Fibroblast of mammary gland (primary cell): ENCODE measurements at regions not wholly inside any gene's neighbourhood (a gene's known extent, or its start where the extent isn't known, plus 50 kb on each side); places are given as distances from the start of the nearest gene placed in this dataset.

Experiments
- DNase-seq: peaks from one replicate; pipeline ENCODE4 v3.0.0-alpha.2; 2010; ENCODE audit warnings: low read depth
- H3K4me3 ChIP-seq: 2 replicates; pipeline ENCODE4 v1.5.1; 2011; ENCODE audit warnings: low read depth, mild to moderate bottlenecking, low read length, moderate library complexity; ENCODE audit not compliant: control insufficient read depth
- TF ChIP-seq, protein P1 (sequence below): conservative IDR thresholded peaks from 2 replicates; pipeline ENCODE4 v1.5.1; 2011; ENCODE audit warnings: low read depth, low read length, inconsistent platforms; ENCODE audit not compliant: control insufficient read depth, insufficient read depth

GRCh38 chr13:50267917-50268316, 252.7 kb downstream of the KCNRG start:
- TF ChIP-seq, protein P1, sequence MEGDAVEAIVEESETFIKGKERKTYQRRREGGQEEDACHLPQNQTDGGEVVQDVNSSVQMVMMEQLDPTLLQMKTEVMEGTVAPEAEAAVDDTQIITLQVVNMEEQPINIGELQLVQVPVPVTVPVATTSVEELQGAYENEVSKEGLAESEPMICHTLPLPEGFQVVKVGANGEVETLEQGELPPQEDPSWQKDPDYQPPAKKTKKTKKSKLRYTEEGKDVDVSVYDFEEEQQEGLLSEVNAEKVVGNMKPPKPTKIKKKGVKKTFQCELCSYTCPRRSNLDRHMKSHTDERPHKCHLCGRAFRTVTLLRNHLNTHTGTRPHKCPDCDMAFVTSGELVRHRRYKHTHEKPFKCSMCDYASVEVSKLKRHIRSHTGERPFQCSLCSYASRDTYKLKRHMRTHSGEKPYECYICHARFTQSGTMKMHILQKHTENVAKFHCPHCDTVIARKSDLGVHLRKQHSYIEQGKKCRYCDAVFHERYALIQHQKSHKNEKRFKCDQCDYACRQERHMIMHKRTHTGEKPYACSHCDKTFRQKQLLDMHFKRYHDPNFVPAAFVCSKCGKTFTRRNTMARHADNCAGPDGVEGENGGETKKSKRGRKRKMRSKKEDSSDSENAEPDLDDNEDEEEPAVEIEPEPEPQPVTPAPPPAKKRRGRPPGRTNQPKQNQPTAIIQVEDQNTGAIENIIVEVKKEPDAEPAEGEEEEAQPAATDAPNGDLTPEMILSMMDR = no peak
- H3K4me3 ChIP-seq = no peak overlapping the region
- DNase-seq = no peak

- TF ChIP-seq, protein P1 = peak; percentile 33
- H3K4me3 ChIP-seq = no peak overlapping the region
- DNase-seq = peak; percentile 31
Observed at GRCh38 chr13:50268500-50268899, 253.3 kb downstream of the KCNRG start.

- TF ChIP-seq, protein P1 = no peak
- DNase-seq = no peak
- no peak overlapping the region for H3K4me3 ChIP-seq
Observed at GRCh38 chr13:50274181-50274580, 258.9 kb downstream of the KCNRG start.

- H3K4me3 ChIP-seq = no peak overlapping the region
- DNase-seq = peak; percentile 12
- TF ChIP-seq, protein P1 = no peak
Observed at GRCh38 chr13:50275392-50276063, 260.3 kb downstream of the KCNRG start.

DNA sequence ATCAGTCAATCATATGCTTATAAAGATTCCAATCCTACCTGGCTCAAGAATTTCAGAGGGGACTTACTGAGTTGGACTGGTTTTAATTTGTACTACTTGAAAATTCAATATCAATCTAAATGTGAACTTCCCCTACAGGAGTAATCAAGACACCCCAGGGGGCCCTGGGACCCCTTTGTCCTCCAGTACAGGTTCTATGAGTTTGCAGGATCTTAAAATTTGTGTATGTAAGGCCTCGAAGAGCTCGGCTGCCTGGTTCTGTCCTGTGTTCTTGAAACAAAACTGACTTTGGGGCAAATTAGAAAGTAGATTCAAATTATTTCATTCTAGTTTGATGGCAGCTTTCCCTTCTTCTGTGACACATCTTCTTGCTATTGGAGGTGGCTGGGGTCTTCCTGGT, 261.3 kb downstream of the KCNRG start:
- no peak overlapping the region for H3K4me3 ChIP-seq
- no peak for DNase-seq
- TF ChIP-seq, protein P1 = no peak

DNA sequence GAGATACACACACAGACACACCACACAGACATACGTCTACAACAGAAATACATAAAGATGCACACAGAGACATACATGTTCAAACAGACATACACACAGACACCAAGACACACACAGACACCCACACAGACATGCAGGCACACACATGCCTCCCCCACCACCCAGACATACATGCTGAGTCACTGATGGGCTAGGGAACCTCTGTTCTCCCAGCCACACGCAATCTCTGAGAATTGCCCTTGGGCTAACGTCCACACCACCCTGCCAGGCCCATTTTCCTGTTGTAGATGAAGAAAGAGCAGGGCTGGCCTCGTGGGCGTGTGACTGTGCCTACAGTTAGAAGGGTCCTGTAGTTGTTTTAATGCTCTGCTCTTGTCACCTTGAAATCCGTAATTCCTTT, 261.9 kb downstream of the KCNRG start:
- TF ChIP-seq, protein P1 = no peak
- no peak for DNase-seq

DNA sequence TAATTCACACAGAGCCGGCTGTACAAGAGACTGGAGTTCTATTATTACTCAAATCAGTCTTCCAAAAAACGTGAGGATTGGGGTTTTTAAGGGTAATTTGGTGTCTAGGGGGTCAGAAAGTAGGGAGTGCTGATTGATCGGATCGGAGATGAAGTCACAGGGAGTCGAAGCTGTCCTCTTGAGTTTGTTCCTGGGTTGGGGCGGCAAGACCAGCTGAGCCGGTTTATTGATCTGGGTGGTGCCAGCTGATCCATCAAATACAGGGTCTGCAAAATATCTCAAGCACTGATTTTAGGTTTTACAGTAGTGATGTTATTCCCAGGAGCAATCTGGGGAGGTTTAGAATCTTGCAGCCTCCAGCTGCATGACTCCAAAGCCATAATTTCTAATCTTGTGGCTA, 262.7 kb downstream of the KCNRG start:
- no peak overlapping the region for H3K4me3 ChIP-seq
- TF ChIP-seq, protein P1 = no peak
- DNase-seq = no peak

More for the DNA sequence above, 261.9 kb downstream of the KCNRG start:
- H3K4me3 ChIP-seq = no peak overlapping the region
